ENCODE measurements at regions not wholly inside any gene's neighbourhood (a gene's known extent, or its start where the extent isn't known, plus 50 kb on each side); places are given as distances from the start of the nearest gene placed in this dataset.
A peak's percentile ranks its signal among the peaks of the same experiment; 100 is the strongest.
"Not testable (repeated sequence)": the region's sequence is repeated elsewhere in the genome, so short reads cannot be mapped to it uniquely, and the experiment has no call there.

DNA sequence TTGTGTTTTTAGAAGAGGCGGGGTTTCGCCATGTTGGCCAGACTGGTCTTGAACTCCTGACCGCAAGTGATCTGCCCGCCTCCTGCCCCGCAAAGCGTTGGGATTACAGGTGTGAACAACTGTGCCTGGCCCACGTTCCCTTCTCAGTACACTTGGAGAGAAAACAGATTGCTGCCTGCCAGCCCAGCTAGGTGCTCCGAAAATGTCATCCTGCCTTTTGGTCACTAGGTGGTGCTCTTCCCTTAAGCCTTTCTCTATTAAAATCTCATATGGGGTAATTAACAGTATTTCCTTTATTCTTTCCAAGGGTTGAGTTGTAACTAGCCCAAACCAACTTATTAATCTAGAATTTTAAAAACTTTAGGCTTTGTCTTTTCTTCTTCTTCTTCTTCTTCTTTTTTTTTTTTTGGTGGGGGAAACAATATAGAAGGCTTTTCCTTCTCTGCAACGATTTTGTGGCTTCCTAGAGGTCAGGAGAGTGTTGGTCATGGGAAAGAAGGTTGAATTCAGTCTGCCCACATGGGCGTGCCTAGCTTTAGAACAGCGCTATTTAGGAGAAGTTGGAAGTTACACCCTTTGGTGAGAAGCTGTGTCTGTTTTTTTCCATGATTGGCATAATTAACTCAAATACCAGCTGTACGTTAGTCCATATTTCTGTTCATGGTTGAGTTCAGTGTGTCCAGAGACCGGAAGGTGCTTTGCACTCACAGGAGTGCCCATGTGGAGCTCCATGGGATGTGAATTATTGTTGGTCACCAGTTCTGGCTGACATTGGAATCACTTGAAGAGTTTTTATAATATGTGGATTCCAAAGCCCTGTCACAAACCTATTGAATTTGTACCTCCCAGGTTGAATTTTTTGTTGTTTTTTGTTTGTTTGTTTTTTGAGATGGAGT, 110.1 kb downstream of the LAT start:
- H3K27ac ChIP-seq; H3K36me3 ChIP-seq; H3K4me1 ChIP-seq; H3K27me3 ChIP-seq; DNase-seq (ENCODE audit: low spot score in 2 of 2); H3K4me3 ChIP-seq; H3K9me3 ChIP-seq: not testable (repeated sequence)
- TF ChIP-seq, protein P1, sequence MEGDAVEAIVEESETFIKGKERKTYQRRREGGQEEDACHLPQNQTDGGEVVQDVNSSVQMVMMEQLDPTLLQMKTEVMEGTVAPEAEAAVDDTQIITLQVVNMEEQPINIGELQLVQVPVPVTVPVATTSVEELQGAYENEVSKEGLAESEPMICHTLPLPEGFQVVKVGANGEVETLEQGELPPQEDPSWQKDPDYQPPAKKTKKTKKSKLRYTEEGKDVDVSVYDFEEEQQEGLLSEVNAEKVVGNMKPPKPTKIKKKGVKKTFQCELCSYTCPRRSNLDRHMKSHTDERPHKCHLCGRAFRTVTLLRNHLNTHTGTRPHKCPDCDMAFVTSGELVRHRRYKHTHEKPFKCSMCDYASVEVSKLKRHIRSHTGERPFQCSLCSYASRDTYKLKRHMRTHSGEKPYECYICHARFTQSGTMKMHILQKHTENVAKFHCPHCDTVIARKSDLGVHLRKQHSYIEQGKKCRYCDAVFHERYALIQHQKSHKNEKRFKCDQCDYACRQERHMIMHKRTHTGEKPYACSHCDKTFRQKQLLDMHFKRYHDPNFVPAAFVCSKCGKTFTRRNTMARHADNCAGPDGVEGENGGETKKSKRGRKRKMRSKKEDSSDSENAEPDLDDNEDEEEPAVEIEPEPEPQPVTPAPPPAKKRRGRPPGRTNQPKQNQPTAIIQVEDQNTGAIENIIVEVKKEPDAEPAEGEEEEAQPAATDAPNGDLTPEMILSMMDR (IDR thresholded peaks at IDR 0.05), result peak in 2 of 5 experiments; percentile 11 to 15
- 26% methylated on average over 7 to 8 of the region's 13 CpGs for WGBS, 2 donors

DNA sequence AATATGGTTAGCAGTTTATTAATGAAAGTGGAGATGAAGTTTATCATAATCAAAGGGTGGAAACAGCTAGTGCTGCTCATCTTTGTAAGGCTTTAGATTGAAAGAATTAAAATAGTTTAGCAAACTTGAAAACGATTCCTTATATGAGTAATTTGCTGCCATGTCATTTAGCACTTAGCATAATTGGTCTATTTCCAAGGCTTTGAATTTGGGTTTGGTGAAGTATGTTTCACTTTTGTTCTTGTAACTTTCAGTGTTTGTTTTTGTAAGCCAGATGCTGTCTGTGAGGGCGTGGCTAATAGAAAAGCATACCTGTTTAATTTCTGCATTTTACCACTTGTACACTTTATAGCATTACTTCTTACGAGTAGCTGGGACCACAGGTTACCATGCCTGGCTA, 109.5 kb downstream of the LAT start:
- H3K4me3 ChIP-seq; H3K4me1 ChIP-seq; H3K27ac ChIP-seq; H3K9me3 ChIP-seq; DNase-seq (ENCODE audit: low spot score in 2 of 2); H3K36me3 ChIP-seq; H3K27me3 ChIP-seq: not testable (repeated sequence)
- WGBS, 2 donors, result 46 to 52% methylated on average over 3 of the region's 3 CpGs

DNA sequence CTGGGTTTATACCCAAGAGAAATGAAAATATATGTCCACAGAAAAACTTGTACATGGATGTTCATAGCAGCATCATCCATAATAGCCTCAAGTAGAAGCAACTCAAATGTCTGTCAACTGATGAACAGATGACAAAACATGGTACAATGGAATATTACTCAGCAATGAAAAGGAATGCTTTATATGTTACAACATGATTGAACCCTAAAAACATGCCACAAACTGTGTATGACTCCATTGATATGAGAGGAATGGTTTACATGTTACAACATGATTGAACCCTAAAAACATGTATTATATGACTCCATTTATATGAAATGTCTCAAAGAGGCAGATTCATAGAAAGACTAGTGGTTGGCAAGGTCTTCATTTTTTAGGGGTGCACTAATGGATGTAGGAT, 104.8 kb downstream of the LAT start:
- peaks cover 0 to 13% (median 0%) of the 10 kb centered on the region in 3 donors for H3K36me3 ChIP-seq
- H3K4me1 ChIP-seq; H3K27me3 ChIP-seq; H3K27ac ChIP-seq; H3K9me3 ChIP-seq; H3K4me3 ChIP-seq; DNase-seq (ENCODE audit: low spot score in 2 of 2): not testable (repeated sequence)

DNA sequence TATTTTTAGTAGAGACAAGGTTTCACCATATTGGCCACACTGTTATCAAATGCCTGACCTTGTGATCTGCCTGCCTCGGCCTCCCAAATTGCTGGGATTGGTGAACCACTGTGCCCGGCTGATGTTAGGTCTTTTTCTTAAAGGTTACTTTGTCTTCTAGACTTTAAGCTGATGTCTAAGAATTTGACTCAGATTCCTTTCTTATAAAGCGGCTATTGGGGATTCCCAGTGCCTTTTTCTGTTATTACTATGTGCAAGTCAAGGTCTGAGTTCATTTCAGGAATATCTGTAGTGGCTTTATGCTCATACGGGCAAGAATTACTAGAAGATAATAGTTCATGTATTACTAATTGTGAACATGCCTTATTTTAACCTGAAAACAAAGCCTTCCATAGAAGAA, 102.8 kb downstream of the LAT start:
- not testable (repeated sequence) for H3K9me3 ChIP-seq; H3K4me1 ChIP-seq; H3K27ac ChIP-seq; DNase-seq (ENCODE audit: low spot score in 2 of 2); H3K4me3 ChIP-seq; H3K27me3 ChIP-seq
- H3K36me3 ChIP-seq, result peaks cover 0 to 13% (median 0%) of the 10 kb centered on the region in 3 donors
- 51 to 58% methylated on average over 4 of the region's 4 CpGs for WGBS, 2 donors

DNA sequence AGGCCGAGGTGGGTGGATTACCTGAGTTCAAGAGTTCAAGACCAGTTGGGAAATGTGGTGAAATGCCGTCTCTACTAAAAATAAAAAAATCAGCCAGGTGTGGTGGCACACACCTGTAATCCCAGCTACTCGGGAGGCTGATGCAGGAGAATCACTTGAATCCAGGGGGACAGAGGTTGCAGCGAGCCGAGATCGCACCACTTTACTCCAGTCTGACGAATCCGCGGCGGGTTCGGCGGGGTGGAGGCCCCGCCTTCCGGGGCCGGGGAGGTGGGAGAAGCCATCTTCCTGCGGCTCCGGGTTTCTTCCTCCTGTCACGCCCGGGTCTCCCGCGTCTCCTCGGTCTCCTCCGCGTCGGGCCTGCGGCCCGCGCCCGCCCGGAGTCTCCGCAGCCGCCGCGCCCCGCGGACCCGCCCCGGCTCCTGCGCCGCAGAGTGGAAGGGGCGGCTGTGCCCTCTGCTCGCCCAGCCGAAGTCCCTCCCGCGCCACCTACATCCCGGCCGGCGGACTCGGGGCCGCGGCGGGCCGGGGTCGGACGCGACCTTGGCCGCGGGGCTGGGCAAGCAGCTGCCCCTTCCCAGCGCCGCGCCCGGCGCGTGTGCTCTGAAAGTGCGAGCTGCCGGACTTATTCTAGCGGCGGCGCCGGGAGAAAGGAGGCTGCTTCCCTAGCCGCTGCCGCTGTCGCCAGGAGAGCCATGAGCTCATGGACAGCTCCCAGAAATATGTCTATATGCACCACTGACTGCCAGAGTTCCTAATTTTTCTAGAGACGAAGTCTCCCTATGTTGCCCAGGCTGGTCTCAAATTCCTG, 97.2 kb downstream of the LAT start:
- not testable (repeated sequence) for H3K9me3 ChIP-seq; H3K27me3 ChIP-seq; DNase-seq (ENCODE audit: low spot score in 2 of 2); H3K27ac ChIP-seq; H3K4me1 ChIP-seq
- Histone ChIP-seq H3K36me3 (peaks cover 0 to 12% (median 0%) of the 10 kb centered on the region in 3 donors), H3K4me3 (peak overlapping the region in 3 of 4 donors; percentile 15 to 50 (median 31))
- WGBS, 2 donors, result 6 to 9% methylated on average over 14 to 15 of the region's 74 CpGs

DNA sequence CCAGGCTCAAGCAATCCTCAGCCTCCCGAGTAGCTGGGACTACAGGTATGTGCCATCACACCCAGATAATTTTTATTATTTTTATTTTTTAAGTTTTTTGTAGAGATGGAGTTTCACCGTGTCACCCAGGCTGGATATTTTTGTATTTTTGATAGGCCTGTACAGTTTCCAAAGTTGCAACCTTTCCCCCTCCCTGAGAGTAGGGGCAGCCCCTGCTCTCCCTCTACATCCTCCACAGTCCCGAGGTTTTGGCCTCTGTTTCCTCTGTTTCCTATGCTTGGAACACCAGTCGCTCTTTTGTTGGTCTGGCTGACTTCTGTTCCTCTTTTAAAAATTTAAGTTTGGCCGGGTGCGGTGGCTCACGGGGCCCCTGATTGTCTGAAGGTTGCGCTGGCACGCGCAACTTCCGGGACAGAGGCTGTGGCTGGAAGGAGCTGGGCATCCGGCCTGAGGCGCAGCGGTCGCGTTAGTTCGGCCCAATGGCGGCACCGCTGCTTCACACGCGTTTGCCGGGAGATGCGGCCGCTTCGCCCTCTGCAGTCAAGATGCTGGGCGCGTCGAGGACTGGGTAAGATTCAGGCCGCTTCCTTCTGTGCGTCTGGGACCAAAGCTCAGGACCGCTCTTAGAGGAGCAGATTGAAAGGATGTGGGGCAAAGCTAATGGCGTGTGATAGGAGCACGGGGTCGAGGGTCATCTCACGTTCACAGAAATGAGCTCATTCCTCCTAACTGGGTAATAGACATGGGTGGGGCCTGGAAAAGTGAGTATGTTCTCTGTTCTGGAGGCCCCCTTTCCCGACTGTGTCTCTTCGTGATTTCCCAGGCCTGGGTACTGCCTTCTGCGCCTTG, 89.9 kb downstream of the LAT start:
- H3K9me3 ChIP-seq, H3K36me3 ChIP-seq, H3K27me3 ChIP-seq: not testable (repeated sequence)
- WGBS, 2 donors, result 11 to 18% methylated on average over 18 to 38 of the region's 38 CpGs
- peak; percentile 21 to 22 for DNase-seq (ENCODE audit: low spot score in 2 of 2)
- peaks cover 0 to 15% (median 0%) of the 10 kb centered on the region in 4 donors for H3K4me1 ChIP-seq
- peak overlapping the region; percentile 70 to 85 (median 80) for H3K27ac ChIP-seq
- H3K4me3 ChIP-seq, result peak overlapping the region; percentile 28 to 54 (median 39)
- peak in 1 of 2 donors; percentile 38 for TF ChIP-seq EP300 (IDR thresholded peaks at IDR 0.05)

DNA sequence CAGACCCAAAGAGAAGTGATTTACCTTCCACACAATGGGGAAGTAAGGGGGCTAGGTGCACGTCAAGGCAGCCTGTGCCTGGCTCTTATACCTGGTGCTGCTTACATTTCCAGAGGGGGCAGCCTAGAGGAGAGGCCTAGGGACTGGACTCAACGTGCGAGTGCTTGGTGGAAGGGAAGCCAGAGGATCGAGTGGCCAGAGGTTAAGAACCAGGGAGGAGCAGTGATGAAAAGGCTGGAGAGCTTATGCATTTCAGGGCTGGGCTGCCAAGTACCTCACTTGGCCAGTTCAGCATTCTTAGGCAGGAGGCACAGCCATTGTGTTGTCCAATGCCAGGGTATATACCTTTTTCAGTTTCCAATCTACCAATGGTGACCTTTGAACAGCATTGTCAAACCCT, 77.4 kb downstream of the LAT start:
- H3K27ac ChIP-seq; H3K9me3 ChIP-seq; DNase-seq (ENCODE audit: low spot score in 2 of 2); H3K36me3 ChIP-seq; H3K27me3 ChIP-seq; H3K4me1 ChIP-seq; H3K4me3 ChIP-seq: not testable (repeated sequence)
- no CpG with 5 or more reads among the region's 4 CpGs for WGBS, 2 donors

DNA sequence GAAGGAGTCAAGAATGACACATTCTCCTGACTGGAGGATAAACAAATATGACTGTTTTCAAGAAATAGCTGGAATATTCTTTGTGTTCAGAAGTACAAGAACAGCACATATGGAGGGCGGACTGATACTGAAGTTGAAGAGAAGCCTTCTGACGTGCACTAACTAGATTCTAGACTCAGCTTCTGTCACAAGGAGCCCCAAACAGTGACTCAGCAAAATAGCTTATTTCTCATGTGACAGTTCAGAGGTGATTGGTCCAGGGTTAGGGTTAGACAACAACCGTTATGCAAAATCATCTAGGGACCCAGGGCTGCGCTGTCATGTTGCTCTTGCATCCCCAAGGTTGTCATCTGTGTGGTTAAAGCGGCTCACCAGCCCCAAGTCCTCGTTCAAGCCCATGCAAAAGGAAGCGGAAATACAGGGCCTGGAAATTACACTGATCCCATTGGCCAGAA, 76.6 kb downstream of the LAT start:
- not testable (repeated sequence) for H3K27ac ChIP-seq; H3K4me3 ChIP-seq; H3K9me3 ChIP-seq; H3K27me3 ChIP-seq; DNase-seq (ENCODE audit: low spot score in 2 of 2); H3K36me3 ChIP-seq; H3K4me1 ChIP-seq
- 90% methylated on average over 2 of the region's 7 CpGs; no CpG with 5 or more reads in 1 of the 2 donors for WGBS, 2 donors

DNA sequence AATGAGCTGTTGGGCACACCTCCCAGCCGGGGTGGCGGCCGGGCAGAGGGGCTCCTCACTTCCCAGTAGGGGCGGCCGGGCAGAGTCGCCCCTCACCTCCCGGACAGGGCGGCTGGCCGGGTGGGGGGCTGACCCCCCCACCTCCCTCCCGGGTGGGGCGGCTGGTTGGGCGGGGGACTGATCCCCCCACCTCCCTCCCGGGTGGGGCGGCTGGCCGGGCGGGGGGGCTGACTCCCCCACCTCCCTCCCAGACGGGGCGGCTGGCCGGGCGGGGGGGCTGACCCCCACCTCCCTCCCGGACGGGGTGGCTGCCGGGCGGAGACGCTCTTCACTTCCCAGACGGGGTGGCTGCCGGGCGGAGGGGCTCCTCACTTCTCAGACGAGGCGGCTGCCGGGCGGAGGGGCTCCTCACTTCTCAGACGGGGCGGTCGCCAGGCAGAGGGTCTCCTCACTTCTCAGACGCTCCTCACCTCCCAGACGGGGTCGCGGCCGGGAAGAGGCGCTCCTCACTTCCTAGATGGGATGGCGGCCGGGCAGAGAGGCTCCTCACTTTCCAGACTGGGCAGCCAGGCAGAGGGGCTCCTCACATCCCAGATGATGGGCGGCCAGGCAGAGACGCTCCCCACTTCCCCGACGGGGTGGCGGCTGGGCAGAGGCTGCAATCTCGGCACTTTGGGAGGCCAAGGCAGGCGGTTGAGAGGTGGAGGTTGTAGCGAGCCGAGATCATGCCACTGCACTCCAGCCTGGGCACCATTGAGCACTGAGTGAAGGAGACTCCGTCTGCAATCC, 75.4 kb downstream of the LAT start:
- H3K4me1 ChIP-seq; H3K4me3 ChIP-seq; H3K27ac ChIP-seq; DNase-seq (ENCODE audit: low spot score in 2 of 2); H3K27me3 ChIP-seq; H3K36me3 ChIP-seq; H3K9me3 ChIP-seq: not testable (repeated sequence)
- whole genome bisulfite sequencing, 2 donors, result 90 to 95% methylated on average over 8 to 20 of the region's 53 CpGs

DNA sequence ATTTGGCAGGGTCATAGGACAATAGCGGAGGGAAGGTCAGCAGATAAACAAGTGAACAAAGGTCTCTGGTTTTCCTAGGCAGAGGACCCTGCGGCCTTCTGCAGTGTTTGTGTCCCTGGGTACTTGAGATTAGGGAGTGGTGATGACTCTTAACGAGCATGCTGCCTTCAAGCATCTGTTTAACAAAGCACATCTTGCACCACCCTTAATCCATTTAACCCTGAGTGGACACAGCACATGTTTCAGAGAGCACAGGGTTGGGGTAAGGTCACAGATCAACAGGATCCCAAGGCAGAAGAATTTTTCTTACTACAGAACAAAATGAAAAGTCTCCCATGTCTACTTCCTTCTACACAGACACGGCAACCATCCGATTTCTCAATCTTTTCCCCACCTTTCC, 74.7 kb downstream of the LAT start:
- H3K27ac ChIP-seq; H3K9me3 ChIP-seq; H3K4me1 ChIP-seq; H3K27me3 ChIP-seq; H3K36me3 ChIP-seq; H3K4me3 ChIP-seq; DNase-seq (ENCODE audit: low spot score in 2 of 2): not testable (repeated sequence)
- no CpG with 5 or more reads among the region's 5 CpGs for WGBS, 2 donors

Data from tibial nerve (tissue), 4 donors.